Smooth muscle cell (in vitro differentiated cells): ENCODE measurements at regions not wholly inside any gene's neighbourhood (a gene's known extent, or its start where the extent isn't known, plus 50 kb on each side); places are given as distances from the start of the nearest gene placed in this dataset.

Source experiments
- DNase-seq: peaks from one replicate; lab custom pipeline; 2025; ENCODE audit not compliant: unreplicated experiment; lab: John Stamatoyannopoulos, UW
- H2AFZ ChIP-seq: fragments of 200-600 bp; sonication (generic); 2 replicates; pipeline ENCODE4 v1.6.0; 2016; ENCODE audit warnings: antibody characterized with exemption, low read depth, mild to moderate bottlenecking
- H3F3A ChIP-seq: fragments of 200-600 bp; sonication (generic); 2 replicates; pipeline ENCODE4 v1.6.0; 2017; ENCODE audit warnings: antibody characterized with exemption, low read depth
- H3K27ac ChIP-seq: fragments of 200-600 bp; sonication (generic); 2 replicates; pipeline ENCODE4 v1.5.1; 2016; ENCODE audit warnings: low read depth, mild to moderate bottlenecking
- H3K27me3 ChIP-seq: fragments of 200-600 bp; sonication (generic); 2 replicates; pipeline ENCODE4 v1.6.1; 2016; ENCODE audit warnings: low read depth, mild to moderate bottlenecking
- H3K36me3 ChIP-seq: fragments of 200-600 bp; sonication (generic); 2 replicates; pipeline ENCODE4 v1.5.1; 2016; ENCODE audit warnings: low read depth
- H3K4me1 ChIP-seq: fragments of 200-600 bp; sonication (generic); 2 replicates; pipeline ENCODE4 v1.5.1; 2016; ENCODE audit warnings: low read depth
- H3K4me2 ChIP-seq: fragments of 200-600 bp; sonication (generic); 2 replicates; pipeline ENCODE4 v1.6.0; 2016; ENCODE audit warnings: mild to moderate bottlenecking
- H3K4me3 ChIP-seq: fragments of 200-600 bp; sonication (generic); 2 replicates; pipeline ENCODE4 v1.5.1; 2016; ENCODE audit warnings: mild to moderate bottlenecking
- H3K79me2 ChIP-seq: fragments of 200-600 bp; sonication (generic); 2 replicates; pipeline ENCODE4 v1.6.0; 2016; ENCODE audit warnings: low read depth, mild to moderate bottlenecking
- H3K9ac ChIP-seq: fragments of 200-600 bp; sonication (generic); 2 replicates; pipeline ENCODE4 v1.6.0; 2016; ENCODE audit warnings: low read depth
- H3K9me3 ChIP-seq: fragments of 200-600 bp; sonication (generic); replicated peaks from 2 replicates; pipeline ENCODE4 v1.5.1; 2016; ENCODE audit warnings: low read depth
- H4K20me1 ChIP-seq: fragments of 200-600 bp; sonication (generic); 2 replicates; pipeline ENCODE4 v1.6.0; 2016; ENCODE audit warnings: low read depth
- CTCF ChIP-seq: fragments of 200-600 bp; sonication (generic); IDR thresholded peaks from 2 replicates; pipeline ENCODE4 v1.5.1; 2017; ENCODE audit warnings: borderline replicate concordance, mild to moderate bottlenecking, antibody characterized with exemption; ENCODE audit not compliant: insufficient read depth, poor library complexity, severe bottlenecking
- WGBS: methylation state at CpG from one replicate; pipeline ENCODE4 v1.1.7; 2016; ENCODE audit warnings: low lambda C conversion rate; 5-methylcytosine and 5-hydroxymethylcytosine counted together

GRCh38 chr5:164256351-164256750 is 750.9 kb downstream of the MAT2B start:
- DNase-seq = no peak
- H3K9ac ChIP-seq = no peak overlapping the region
- no peak overlapping the region for H2AFZ ChIP-seq
- TF ChIP-seq CTCF = no peak
- H3K79me2 ChIP-seq = no peaks in the 10 kb centered on the region
- H3K9me3 ChIP-seq = no peaks in the 10 kb centered on the region
- H3K36me3 ChIP-seq = no peaks in the 10 kb centered on the region
- no peaks in the 10 kb centered on the region for H3K27me3 ChIP-seq
- H3F3A ChIP-seq = no peaks in the 10 kb centered on the region
- 81% methylated on average over 1 of the region's 1 CpG for WGBS
- no peak overlapping the region for H3K27ac ChIP-seq
- H4K20me1 ChIP-seq = no peaks in the 10 kb centered on the region
- no peak overlapping the region for H3K4me2 ChIP-seq
- no peak overlapping the region for H3K4me3 ChIP-seq
- H3K4me1 ChIP-seq = no peaks in the 10 kb centered on the region

GRCh38 chr5:164256954-164257353 is 751.5 kb downstream of the MAT2B start:
- DNase-seq = no peak
- Histone ChIP-seq H3K79me2 (no peaks in the 10 kb centered on the region), H4K20me1 (no peaks in the 10 kb centered on the region), H3K27ac (no peak overlapping the region), H3K9me3 (no peaks in the 10 kb centered on the region), H2AFZ (no peak overlapping the region), H3K27me3 (no peaks in the 10 kb centered on the region), H3K36me3 (no peaks in the 10 kb centered on the region), H3F3A (no peaks in the 10 kb centered on the region), H3K9ac (no peak overlapping the region), H3K4me2 (no peak overlapping the region), H3K4me1 (no peaks in the 10 kb centered on the region), H3K4me3 (no peak overlapping the region)
- WGBS = 95% methylated on average over 2 of the region's 2 CpGs
- no peak for TF ChIP-seq CTCF

- H3K36me3 ChIP-seq = no peaks in the 10 kb centered on the region
- H3K4me1 ChIP-seq = no peaks in the 10 kb centered on the region
- no peak overlapping the region for H3K27ac ChIP-seq
- no peak overlapping the region for H2AFZ ChIP-seq
- H3K9ac ChIP-seq = no peak overlapping the region
- H3K79me2 ChIP-seq = no peaks in the 10 kb centered on the region
- H3K27me3 ChIP-seq = no peaks in the 10 kb centered on the region
- WGBS = 91% methylated on average over 1 of the region's 1 CpG
- H3K9me3 ChIP-seq = no peaks in the 10 kb centered on the region
- no peaks in the 10 kb centered on the region for H4K20me1 ChIP-seq
- no peak for DNase-seq
- H3K4me3 ChIP-seq = no peak overlapping the region
- TF ChIP-seq CTCF = no peak
- H3F3A ChIP-seq = no peaks in the 10 kb centered on the region
- no peak overlapping the region for H3K4me2 ChIP-seq
Observed at GRCh38 chr5:164265566-164265965, 760.1 kb downstream of the MAT2B start.

GRCh38 chr5:164266571-164266970 is 761.2 kb downstream of the MAT2B start:
- WGBS = 90% methylated on average over 2 of the region's 2 CpGs

More at GRCh38 chr5:164266571-164266970, 761.2 kb downstream of the MAT2B start:
- no peaks in the 10 kb centered on the region for H3K4me1 ChIP-seq
- no peaks in the 10 kb centered on the region for H3K79me2 ChIP-seq
- H3K27ac ChIP-seq = no peak overlapping the region
- H2AFZ ChIP-seq = no peak overlapping the region
- H3K36me3 ChIP-seq = no peaks in the 10 kb centered on the region
- H3K9me3 ChIP-seq = no peaks in the 10 kb centered on the region
- no peak for DNase-seq
- H3K9ac ChIP-seq = no peak overlapping the region
- no peaks in the 10 kb centered on the region for H4K20me1 ChIP-seq
- no peak overlapping the region for H3K4me3 ChIP-seq
- H3F3A ChIP-seq = no peaks in the 10 kb centered on the region
- no peaks in the 10 kb centered on the region for H3K27me3 ChIP-seq
- no peak overlapping the region for H3K4me2 ChIP-seq
- TF ChIP-seq CTCF = no peak
